ENCODE measurements at regions not wholly inside any gene's neighbourhood (a gene's known extent, or its start where the extent isn't known, plus 50 kb on each side); places are given as distances from the start of the nearest gene placed in this dataset.

DNA sequence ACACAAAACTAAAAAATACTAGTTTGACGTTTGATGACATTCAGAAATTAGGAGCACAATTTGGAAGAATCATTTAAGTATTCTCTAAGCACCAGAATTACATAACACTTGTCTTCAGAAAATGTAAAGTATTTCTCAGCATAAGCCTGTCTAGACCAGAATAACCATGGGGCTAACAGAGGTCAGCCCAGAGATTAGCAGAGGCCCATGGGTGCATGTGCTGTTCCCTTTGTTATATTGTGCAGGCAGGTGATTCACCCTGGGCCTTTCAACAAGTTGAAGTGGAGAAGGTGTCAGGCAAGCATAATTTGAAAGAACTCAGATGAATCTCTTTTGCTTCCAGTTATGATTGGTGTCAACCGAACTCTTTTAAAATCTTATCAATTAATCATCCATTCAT is 227.9 kb downstream of the LURAP1L start:
- DNase-seq (ENCODE audit: extremely low spot score, unreplicated experiment): no peak
- Mint-ChIP-seq H3K4me1 (ENCODE audit: unreplicated experiment) (peaks cover 9% of the 10 kb centered on the region), H3K27me3 (ENCODE audit: unreplicated experiment) (no peaks in the 10 kb centered on the region), H3K4me3 (ENCODE audit: unreplicated experiment) (no peak overlapping the region), H3K27ac (ENCODE audit: unreplicated experiment) (no peak overlapping the region), H3K36me3 (ENCODE audit: unreplicated experiment) (peaks cover 4% of the 10 kb centered on the region), H3K9me3 (ENCODE audit: unreplicated experiment) (peaks cover 5% of the 10 kb centered on the region)
- TF ChIP-seq, protein P1, sequence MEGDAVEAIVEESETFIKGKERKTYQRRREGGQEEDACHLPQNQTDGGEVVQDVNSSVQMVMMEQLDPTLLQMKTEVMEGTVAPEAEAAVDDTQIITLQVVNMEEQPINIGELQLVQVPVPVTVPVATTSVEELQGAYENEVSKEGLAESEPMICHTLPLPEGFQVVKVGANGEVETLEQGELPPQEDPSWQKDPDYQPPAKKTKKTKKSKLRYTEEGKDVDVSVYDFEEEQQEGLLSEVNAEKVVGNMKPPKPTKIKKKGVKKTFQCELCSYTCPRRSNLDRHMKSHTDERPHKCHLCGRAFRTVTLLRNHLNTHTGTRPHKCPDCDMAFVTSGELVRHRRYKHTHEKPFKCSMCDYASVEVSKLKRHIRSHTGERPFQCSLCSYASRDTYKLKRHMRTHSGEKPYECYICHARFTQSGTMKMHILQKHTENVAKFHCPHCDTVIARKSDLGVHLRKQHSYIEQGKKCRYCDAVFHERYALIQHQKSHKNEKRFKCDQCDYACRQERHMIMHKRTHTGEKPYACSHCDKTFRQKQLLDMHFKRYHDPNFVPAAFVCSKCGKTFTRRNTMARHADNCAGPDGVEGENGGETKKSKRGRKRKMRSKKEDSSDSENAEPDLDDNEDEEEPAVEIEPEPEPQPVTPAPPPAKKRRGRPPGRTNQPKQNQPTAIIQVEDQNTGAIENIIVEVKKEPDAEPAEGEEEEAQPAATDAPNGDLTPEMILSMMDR (IDR thresholded peaks at IDR 0.05): no peak

DNA sequence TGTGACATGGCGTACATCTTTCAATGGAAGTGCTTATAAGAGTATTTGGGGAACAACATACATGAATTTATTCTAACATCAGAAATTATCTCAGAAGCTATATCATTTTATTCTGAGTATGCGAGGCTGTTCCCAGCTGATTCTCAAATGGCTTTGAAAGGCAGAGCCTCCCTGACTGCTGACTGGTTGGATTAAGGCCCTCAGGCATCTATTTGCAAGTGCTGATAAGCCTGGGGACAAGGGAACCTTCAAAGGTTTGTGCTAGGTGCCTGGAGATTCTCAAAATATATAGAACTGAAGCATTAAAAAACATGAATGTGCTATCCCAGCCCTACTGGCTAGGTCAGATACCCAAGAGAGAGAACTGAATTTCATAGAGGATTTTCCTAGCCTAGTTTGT is 235.1 kb downstream of the LURAP1L start:
- H3K4me3 Mint-ChIP-seq (ENCODE audit: unreplicated experiment): no peak overlapping the region
- peaks cover 6% of the 10 kb centered on the region for H3K36me3 Mint-ChIP-seq (ENCODE audit: unreplicated experiment)
- no peak overlapping the region for H3K27ac Mint-ChIP-seq (ENCODE audit: unreplicated experiment)
- DNase-seq (ENCODE audit: extremely low spot score, unreplicated experiment): no peak
- H3K9me3 Mint-ChIP-seq (ENCODE audit: unreplicated experiment): peaks cover 9% of the 10 kb centered on the region
- TF ChIP-seq, protein P1 (IDR thresholded peaks at IDR 0.05): no peak
- H3K27me3 Mint-ChIP-seq (ENCODE audit: unreplicated experiment): no peaks in the 10 kb centered on the region
- peaks cover 11% of the 10 kb centered on the region for H3K4me1 Mint-ChIP-seq (ENCODE audit: unreplicated experiment)

DNA sequence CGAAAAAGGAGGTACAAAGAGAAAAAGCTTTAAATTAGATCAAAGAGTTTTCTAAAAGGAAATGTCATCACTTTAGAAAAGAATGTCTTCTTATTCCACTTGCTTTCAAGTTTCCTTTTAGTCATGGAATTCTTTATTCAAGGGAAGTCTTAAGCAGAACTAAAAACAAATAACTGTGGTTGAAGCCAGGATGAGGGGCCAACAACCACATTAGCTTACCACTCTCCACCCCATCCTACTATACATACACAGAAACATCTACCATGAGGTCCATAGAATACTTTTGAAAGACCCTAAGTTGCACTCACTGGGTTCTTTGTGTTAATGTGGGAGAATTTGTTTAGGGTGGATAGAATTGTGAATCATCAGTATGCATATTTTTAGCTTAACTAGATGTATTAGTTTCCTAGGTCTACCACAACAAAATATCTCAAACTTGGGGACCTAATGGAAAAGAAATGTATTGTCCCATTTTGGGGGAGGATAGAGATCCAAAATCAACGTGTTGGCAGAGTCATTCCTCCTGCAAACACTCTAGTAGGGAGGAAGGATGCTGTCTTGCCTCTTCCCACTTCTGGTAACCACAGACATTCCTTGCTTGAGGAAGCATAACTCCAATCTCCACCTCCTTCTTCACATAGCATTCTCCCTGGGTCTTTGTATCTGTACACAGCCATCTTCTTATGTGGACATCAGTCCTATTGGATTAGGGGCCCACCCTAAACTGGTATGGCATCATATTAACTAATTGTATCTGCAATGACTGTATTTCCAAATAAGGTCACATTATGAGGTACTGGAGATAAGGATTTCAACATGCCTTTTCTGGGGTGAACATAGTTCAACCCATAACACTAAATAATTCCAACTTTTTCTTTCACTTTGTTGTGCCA is 239.4 kb downstream of the LURAP1L start:
- H3K27ac Mint-ChIP-seq (ENCODE audit: unreplicated experiment): peak overlapping the region; percentile 41
- peaks cover 18% of the 10 kb centered on the region for H3K4me1 Mint-ChIP-seq (ENCODE audit: unreplicated experiment)
- H3K9me3 Mint-ChIP-seq (ENCODE audit: unreplicated experiment): peaks cover 5% of the 10 kb centered on the region
- H3K4me3 Mint-ChIP-seq (ENCODE audit: unreplicated experiment): no peak overlapping the region
- no peak for DNase-seq (ENCODE audit: extremely low spot score, unreplicated experiment)
- H3K27me3 Mint-ChIP-seq (ENCODE audit: unreplicated experiment): no peaks in the 10 kb centered on the region
- peaks cover 2% of the 10 kb centered on the region for H3K36me3 Mint-ChIP-seq (ENCODE audit: unreplicated experiment)
- TF ChIP-seq, protein P1 (IDR thresholded peaks at IDR 0.05): no peak

DNA sequence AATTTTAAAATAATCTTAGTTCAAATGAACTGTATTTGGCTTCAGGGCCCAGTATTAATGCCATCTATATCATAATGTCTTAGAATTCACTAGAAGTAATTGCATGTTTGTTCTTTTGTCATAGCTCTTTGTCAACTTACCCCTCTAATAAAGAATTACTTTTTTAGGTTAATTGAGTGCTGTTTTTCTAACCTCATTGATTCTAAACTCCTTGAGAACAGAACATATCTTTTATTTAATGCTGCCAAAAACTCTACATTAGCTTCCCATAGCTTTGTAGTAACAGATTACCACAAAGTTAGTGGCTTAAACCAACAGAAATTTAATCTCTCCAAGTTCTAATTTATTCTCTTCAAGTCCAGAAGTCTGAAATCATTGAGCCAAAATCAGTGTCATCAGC is 242.4 kb downstream of the LURAP1L start:
- H3K36me3 Mint-ChIP-seq (ENCODE audit: unreplicated experiment): no peaks in the 10 kb centered on the region
- no peak for DNase-seq (ENCODE audit: extremely low spot score, unreplicated experiment)
- H3K4me3 Mint-ChIP-seq (ENCODE audit: unreplicated experiment): no peak overlapping the region
- H3K27me3 Mint-ChIP-seq (ENCODE audit: unreplicated experiment): no peaks in the 10 kb centered on the region
- peaks cover 3% of the 10 kb centered on the region for H3K9me3 Mint-ChIP-seq (ENCODE audit: unreplicated experiment)
- H3K27ac Mint-ChIP-seq (ENCODE audit: unreplicated experiment): no peak overlapping the region
- TF ChIP-seq, protein P1 (IDR thresholded peaks at IDR 0.05): no peak
- H3K4me1 Mint-ChIP-seq (ENCODE audit: unreplicated experiment): peaks cover 32% of the 10 kb centered on the region

DNA sequence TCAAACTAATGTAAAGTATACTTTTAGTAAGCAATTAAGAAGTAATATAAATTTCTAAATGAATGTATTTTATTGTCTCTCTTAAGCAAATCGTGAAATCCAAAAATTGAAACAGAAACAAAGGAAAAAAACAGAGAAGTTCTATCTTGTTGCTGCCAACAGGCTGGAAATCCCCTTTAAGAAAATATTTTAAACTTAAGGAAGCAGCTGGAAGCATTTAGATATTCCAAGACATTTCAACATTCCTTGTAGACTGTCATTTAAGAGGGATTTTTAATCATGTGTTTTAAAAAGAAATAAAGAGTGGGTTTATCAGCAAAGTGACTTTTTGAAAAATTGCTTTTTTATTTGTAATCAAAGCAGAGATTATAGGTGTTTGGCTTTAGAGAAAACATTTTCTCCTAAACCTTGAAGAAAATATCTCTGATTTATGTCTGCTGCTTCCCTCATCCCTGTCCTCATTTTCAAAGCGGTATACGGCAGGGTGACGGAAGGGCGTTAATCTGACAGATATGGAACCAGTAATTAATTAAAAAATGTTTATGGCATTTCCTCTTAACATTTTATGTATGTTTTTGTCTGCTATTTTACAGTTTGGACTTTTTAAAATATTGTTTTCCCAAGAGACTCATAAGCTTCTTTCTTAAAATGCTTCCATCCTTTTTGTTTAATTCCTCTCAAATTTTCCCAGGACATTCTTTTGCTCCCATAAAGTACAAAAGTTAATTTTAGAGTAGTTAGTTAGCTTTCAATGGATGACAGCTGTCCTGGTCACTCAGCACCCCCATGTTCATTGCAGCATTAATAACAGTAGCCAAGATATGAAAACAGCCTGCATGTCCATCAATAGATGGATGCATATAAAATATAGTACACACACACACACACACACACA is 245.6 kb downstream of the LURAP1L start:
- Mint-ChIP-seq H3K4me1 (ENCODE audit: unreplicated experiment) (peaks cover 21% of the 10 kb centered on the region), H3K9me3 (ENCODE audit: unreplicated experiment) (peaks cover 6% of the 10 kb centered on the region), H3K27ac (ENCODE audit: unreplicated experiment) (peak overlapping the region; percentile 71), H3K27me3 (ENCODE audit: unreplicated experiment) (no peaks in the 10 kb centered on the region), H3K36me3 (ENCODE audit: unreplicated experiment) (no peaks in the 10 kb centered on the region), H3K4me3 (ENCODE audit: unreplicated experiment) (peak overlapping the region; percentile 20)
- no peak for DNase-seq (ENCODE audit: extremely low spot score, unreplicated experiment)
- TF ChIP-seq, protein P1 (IDR thresholded peaks at IDR 0.05): no peak
